ENCODE measurements at regions not wholly inside any gene's neighbourhood (a gene's known extent, or its start where the extent isn't known, plus 50 kb on each side); places are given as distances from the start of the nearest gene placed in this dataset.

- TF ChIP-seq CTCF (IDR thresholded peaks at IDR 0.05) (no peak), ZFX (IDR thresholded peaks at IDR 0.05; ENCODE audit: borderline replicate concordance) (no peak)
Measured at GRCh38 chr7:112897839-112898431, 107.7 kb upstream of the TMEM168 start.

Measured in 22Rv1 (cell line).